ENCODE measurements at regions not wholly inside any gene's neighbourhood (a gene's known extent, or its start where the extent isn't known, plus 50 kb on each side); places are given as distances from the start of the nearest gene placed in this dataset.

- Histone ChIP-seq H3K27me3 (replicated peaks; ENCODE audit: control insufficient read depth, insufficient read depth, low read length, poor library complexity, severe bottlenecking) (no peaks in the 10 kb centered on the region), H3K4me1 (ENCODE audit: control insufficient read depth, insufficient read depth, low read length, poor library complexity, severe bottlenecking) (no peaks in the 10 kb centered on the region), H3K9me3 (ENCODE audit: control insufficient read depth, low read length) (no peaks in the 10 kb centered on the region), H3K36me3 (ENCODE audit: control insufficient read depth, insufficient read depth, low read length) (no peaks in the 10 kb centered on the region), H3K4me3 (ENCODE audit: insufficient read depth, low read depth, low read length, poor library complexity, severe bottlenecking) (no peak overlapping the region), H3K27ac (ENCODE audit: insufficient read depth, low read length, poor library complexity, severe bottlenecking) (no peak overlapping the region)
- no peak for DNase-seq
These were observed 214.4 kb upstream of the ARSJ start for GRCh38 chr4:114193624-114194399.

- no peaks in the 10 kb centered on the region for H3K36me3 ChIP-seq (ENCODE audit: control insufficient read depth, insufficient read depth, low read length)
- H3K27me3 ChIP-seq (replicated peaks; ENCODE audit: control insufficient read depth, insufficient read depth, low read length, poor library complexity, severe bottlenecking): no peaks in the 10 kb centered on the region
- H3K27ac ChIP-seq (ENCODE audit: insufficient read depth, low read length, poor library complexity, severe bottlenecking): no peak overlapping the region
- no peaks in the 10 kb centered on the region for H3K9me3 ChIP-seq (ENCODE audit: control insufficient read depth, low read length)
- DNase-seq: no peak
- H3K4me1 ChIP-seq (ENCODE audit: control insufficient read depth, insufficient read depth, low read length, poor library complexity, severe bottlenecking): no peaks in the 10 kb centered on the region
- no peak overlapping the region for H3K4me3 ChIP-seq (ENCODE audit: insufficient read depth, low read depth, low read length, poor library complexity, severe bottlenecking)
These were observed 217.2 kb upstream of the ARSJ start for GRCh38 chr4:114196606-114197005.

GRCh38 chr4:114200026-114200425 lies 220.6 kb upstream of the ARSJ start:
- H3K27ac ChIP-seq (ENCODE audit: insufficient read depth, low read length, poor library complexity, severe bottlenecking): no peak overlapping the region
- no peak for DNase-seq
- H3K27me3 ChIP-seq (replicated peaks; ENCODE audit: control insufficient read depth, insufficient read depth, low read length, poor library complexity, severe bottlenecking): no peaks in the 10 kb centered on the region
- no peaks in the 10 kb centered on the region for H3K4me1 ChIP-seq (ENCODE audit: control insufficient read depth, insufficient read depth, low read length, poor library complexity, severe bottlenecking)
- no peaks in the 10 kb centered on the region for H3K36me3 ChIP-seq (ENCODE audit: control insufficient read depth, insufficient read depth, low read length)
- H3K9me3 ChIP-seq (ENCODE audit: control insufficient read depth, low read length): no peaks in the 10 kb centered on the region
- no peak overlapping the region for H3K4me3 ChIP-seq (ENCODE audit: insufficient read depth, low read depth, low read length, poor library complexity, severe bottlenecking)

GRCh38 chr4:114205261-114205660 lies 225.8 kb upstream of the ARSJ start:
- no peak for DNase-seq
- no peaks in the 10 kb centered on the region for H3K9me3 ChIP-seq (ENCODE audit: control insufficient read depth, low read length)
- H3K27me3 ChIP-seq (replicated peaks; ENCODE audit: control insufficient read depth, insufficient read depth, low read length, poor library complexity, severe bottlenecking): no peaks in the 10 kb centered on the region
- no peaks in the 10 kb centered on the region for H3K4me1 ChIP-seq (ENCODE audit: control insufficient read depth, insufficient read depth, low read length, poor library complexity, severe bottlenecking)
- H3K4me3 ChIP-seq (ENCODE audit: insufficient read depth, low read depth, low read length, poor library complexity, severe bottlenecking): no peak overlapping the region
- no peak overlapping the region for H3K27ac ChIP-seq (ENCODE audit: insufficient read depth, low read length, poor library complexity, severe bottlenecking)
- H3K36me3 ChIP-seq (ENCODE audit: control insufficient read depth, insufficient read depth, low read length): no peaks in the 10 kb centered on the region

- no peaks in the 10 kb centered on the region for H3K4me1 ChIP-seq (ENCODE audit: control insufficient read depth, insufficient read depth, low read length, poor library complexity, severe bottlenecking)
- no peak for DNase-seq
- H3K36me3 ChIP-seq (ENCODE audit: control insufficient read depth, insufficient read depth, low read length): no peaks in the 10 kb centered on the region
- no peaks in the 10 kb centered on the region for H3K9me3 ChIP-seq (ENCODE audit: control insufficient read depth, low read length)
- no peak overlapping the region for H3K4me3 ChIP-seq (ENCODE audit: insufficient read depth, low read depth, low read length, poor library complexity, severe bottlenecking)
- H3K27me3 ChIP-seq (replicated peaks; ENCODE audit: control insufficient read depth, insufficient read depth, low read length, poor library complexity, severe bottlenecking): no peaks in the 10 kb centered on the region
- no peak overlapping the region for H3K27ac ChIP-seq (ENCODE audit: insufficient read depth, low read length, poor library complexity, severe bottlenecking)
These were observed 229.2 kb upstream of the ARSJ start for GRCh38 chr4:114208574-114209151.

- Histone ChIP-seq H3K9me3 (ENCODE audit: control insufficient read depth, low read length) (no peaks in the 10 kb centered on the region), H3K4me1 (ENCODE audit: control insufficient read depth, insufficient read depth, low read length, poor library complexity, severe bottlenecking) (no peaks in the 10 kb centered on the region), H3K36me3 (ENCODE audit: control insufficient read depth, insufficient read depth, low read length) (no peaks in the 10 kb centered on the region), H3K4me3 (ENCODE audit: insufficient read depth, low read depth, low read length, poor library complexity, severe bottlenecking) (no peak overlapping the region), H3K27me3 (replicated peaks; ENCODE audit: control insufficient read depth, insufficient read depth, low read length, poor library complexity, severe bottlenecking) (no peaks in the 10 kb centered on the region), H3K27ac (ENCODE audit: insufficient read depth, low read length, poor library complexity, severe bottlenecking) (no peak overlapping the region)
- DNase-seq: no peak
These were observed 230.1 kb upstream of the ARSJ start for GRCh38 chr4:114209584-114209983.

GRCh38 chr4:114211556-114211955 lies 232.1 kb upstream of the ARSJ start:
- H3K36me3 ChIP-seq (ENCODE audit: control insufficient read depth, insufficient read depth, low read length): no peaks in the 10 kb centered on the region
- DNase-seq: no peak

GRCh38 chr4:114217150-114217817 lies 237.8 kb upstream of the ARSJ start:
- H3K9me3 ChIP-seq (ENCODE audit: control insufficient read depth, low read length): no peaks in the 10 kb centered on the region
- H3K4me3 ChIP-seq (ENCODE audit: insufficient read depth, low read depth, low read length, poor library complexity, severe bottlenecking): no peak overlapping the region
- no peaks in the 10 kb centered on the region for H3K4me1 ChIP-seq (ENCODE audit: control insufficient read depth, insufficient read depth, low read length, poor library complexity, severe bottlenecking)
- no peak for DNase-seq
- no peak overlapping the region for H3K27ac ChIP-seq (ENCODE audit: insufficient read depth, low read length, poor library complexity, severe bottlenecking)
- H3K27me3 ChIP-seq (replicated peaks; ENCODE audit: control insufficient read depth, insufficient read depth, low read length, poor library complexity, severe bottlenecking): no peaks in the 10 kb centered on the region
- H3K36me3 ChIP-seq (ENCODE audit: control insufficient read depth, insufficient read depth, low read length): no peaks in the 10 kb centered on the region

More at GRCh38 chr4:114211556-114211955, 232.1 kb upstream of the ARSJ start:
- no peak overlapping the region for H3K4me3 ChIP-seq (ENCODE audit: insufficient read depth, low read depth, low read length, poor library complexity, severe bottlenecking)
- no peaks in the 10 kb centered on the region for H3K9me3 ChIP-seq (ENCODE audit: control insufficient read depth, low read length)
- no peaks in the 10 kb centered on the region for H3K27me3 ChIP-seq (replicated peaks; ENCODE audit: control insufficient read depth, insufficient read depth, low read length, poor library complexity, severe bottlenecking)
- no peak overlapping the region for H3K27ac ChIP-seq (ENCODE audit: insufficient read depth, low read length, poor library complexity, severe bottlenecking)
- H3K4me1 ChIP-seq (ENCODE audit: control insufficient read depth, insufficient read depth, low read length, poor library complexity, severe bottlenecking): no peaks in the 10 kb centered on the region

GRCh38 chr4:114223580-114223979 lies 244.1 kb upstream of the ARSJ start:
- no peaks in the 10 kb centered on the region for H3K4me1 ChIP-seq (ENCODE audit: control insufficient read depth, insufficient read depth, low read length, poor library complexity, severe bottlenecking)
- H3K4me3 ChIP-seq (ENCODE audit: insufficient read depth, low read depth, low read length, poor library complexity, severe bottlenecking): no peak overlapping the region
- no peak for DNase-seq
- H3K36me3 ChIP-seq (ENCODE audit: control insufficient read depth, insufficient read depth, low read length): no peaks in the 10 kb centered on the region
- no peak overlapping the region for H3K27ac ChIP-seq (ENCODE audit: insufficient read depth, low read length, poor library complexity, severe bottlenecking)
- H3K27me3 ChIP-seq (replicated peaks; ENCODE audit: control insufficient read depth, insufficient read depth, low read length, poor library complexity, severe bottlenecking): no peaks in the 10 kb centered on the region
- no peaks in the 10 kb centered on the region for H3K9me3 ChIP-seq (ENCODE audit: control insufficient read depth, low read length)

GRCh38 chr4:114225436-114225835 lies 246.0 kb upstream of the ARSJ start:
- Histone ChIP-seq H3K4me3 (ENCODE audit: insufficient read depth, low read depth, low read length, poor library complexity, severe bottlenecking) (no peak overlapping the region), H3K27me3 (replicated peaks; ENCODE audit: control insufficient read depth, insufficient read depth, low read length, poor library complexity, severe bottlenecking) (no peaks in the 10 kb centered on the region), H3K36me3 (ENCODE audit: control insufficient read depth, insufficient read depth, low read length) (no peaks in the 10 kb centered on the region), H3K4me1 (ENCODE audit: control insufficient read depth, insufficient read depth, low read length, poor library complexity, severe bottlenecking) (no peaks in the 10 kb centered on the region), H3K27ac (ENCODE audit: insufficient read depth, low read length, poor library complexity, severe bottlenecking) (no peak overlapping the region), H3K9me3 (ENCODE audit: control insufficient read depth, low read length) (no peaks in the 10 kb centered on the region)
- no peak for DNase-seq
